ENCODE measurements at regions not wholly inside any gene's neighbourhood (a gene's known extent, or its start where the extent isn't known, plus 50 kb on each side); places are given as distances from the start of the nearest gene placed in this dataset.

DNA sequence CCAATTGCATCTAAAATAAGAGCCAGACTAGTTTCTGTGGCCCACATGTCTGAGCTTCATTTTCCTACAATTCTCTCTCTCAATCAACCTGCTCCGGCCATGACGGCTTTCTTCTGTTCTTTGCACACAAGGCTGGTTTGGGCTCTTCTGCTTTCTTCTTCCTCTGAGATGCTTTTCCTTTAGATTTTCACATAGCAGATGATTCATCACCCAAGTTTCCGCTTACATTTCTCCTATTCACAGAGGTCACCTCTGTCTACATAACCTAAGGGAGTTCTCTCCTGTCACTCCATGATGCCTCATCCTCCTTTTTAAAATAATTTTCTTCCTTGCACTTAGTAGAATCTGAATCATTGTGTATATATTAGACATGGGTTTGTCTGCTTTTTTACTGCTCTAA is 334.6 kb upstream of the TUSC1 start:
- H4K20me1 ChIP-seq (ENCODE audit: insufficient read depth, low read length), result no peaks in the 10 kb centered on the region
- no peak overlapping the region for H3K4me2 ChIP-seq (ENCODE audit: low read length)
- no peak overlapping the region for H3K4me3 ChIP-seq (ENCODE audit: low read depth, low read length, poor library complexity, severe bottlenecking)
- no peaks in the 10 kb centered on the region for H3K79me2 ChIP-seq (ENCODE audit: insufficient read depth, low read length)
- H3K9me2 ChIP-seq (ENCODE audit: low read depth, low read length), result no peaks in the 10 kb centered on the region
- no peaks in the 10 kb centered on the region for H3F3A ChIP-seq (ENCODE audit: insufficient read depth, low read length)
- H3K27me3 ChIP-seq (ENCODE audit: insufficient read depth, low read length), result no peaks in the 10 kb centered on the region
- TF ChIP-seq EZH2 (IDR thresholded peaks at IDR 0.05; ENCODE audit: borderline replicate concordance, low read length), result no peak
- TF ChIP-seq, protein P1, sequence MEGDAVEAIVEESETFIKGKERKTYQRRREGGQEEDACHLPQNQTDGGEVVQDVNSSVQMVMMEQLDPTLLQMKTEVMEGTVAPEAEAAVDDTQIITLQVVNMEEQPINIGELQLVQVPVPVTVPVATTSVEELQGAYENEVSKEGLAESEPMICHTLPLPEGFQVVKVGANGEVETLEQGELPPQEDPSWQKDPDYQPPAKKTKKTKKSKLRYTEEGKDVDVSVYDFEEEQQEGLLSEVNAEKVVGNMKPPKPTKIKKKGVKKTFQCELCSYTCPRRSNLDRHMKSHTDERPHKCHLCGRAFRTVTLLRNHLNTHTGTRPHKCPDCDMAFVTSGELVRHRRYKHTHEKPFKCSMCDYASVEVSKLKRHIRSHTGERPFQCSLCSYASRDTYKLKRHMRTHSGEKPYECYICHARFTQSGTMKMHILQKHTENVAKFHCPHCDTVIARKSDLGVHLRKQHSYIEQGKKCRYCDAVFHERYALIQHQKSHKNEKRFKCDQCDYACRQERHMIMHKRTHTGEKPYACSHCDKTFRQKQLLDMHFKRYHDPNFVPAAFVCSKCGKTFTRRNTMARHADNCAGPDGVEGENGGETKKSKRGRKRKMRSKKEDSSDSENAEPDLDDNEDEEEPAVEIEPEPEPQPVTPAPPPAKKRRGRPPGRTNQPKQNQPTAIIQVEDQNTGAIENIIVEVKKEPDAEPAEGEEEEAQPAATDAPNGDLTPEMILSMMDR (IDR thresholded peaks at IDR 0.05; ENCODE audit: low read length), result no peak
- H2AFZ ChIP-seq (ENCODE audit: low read length), result no peak overlapping the region
- H3K9ac ChIP-seq (ENCODE audit: low read length), result no peak overlapping the region
- H3K27ac ChIP-seq (ENCODE audit: low read depth, low read length, poor library complexity, severe bottlenecking), result no peak overlapping the region
- H3K36me3 ChIP-seq (ENCODE audit: insufficient read depth, low read length), result no peaks in the 10 kb centered on the region
- H3K4me1 ChIP-seq (ENCODE audit: insufficient read depth, low read length, severe bottlenecking), result no peaks in the 10 kb centered on the region
- no peaks in the 10 kb centered on the region for H3K9me3 ChIP-seq (ENCODE audit: low read length)

DNA sequence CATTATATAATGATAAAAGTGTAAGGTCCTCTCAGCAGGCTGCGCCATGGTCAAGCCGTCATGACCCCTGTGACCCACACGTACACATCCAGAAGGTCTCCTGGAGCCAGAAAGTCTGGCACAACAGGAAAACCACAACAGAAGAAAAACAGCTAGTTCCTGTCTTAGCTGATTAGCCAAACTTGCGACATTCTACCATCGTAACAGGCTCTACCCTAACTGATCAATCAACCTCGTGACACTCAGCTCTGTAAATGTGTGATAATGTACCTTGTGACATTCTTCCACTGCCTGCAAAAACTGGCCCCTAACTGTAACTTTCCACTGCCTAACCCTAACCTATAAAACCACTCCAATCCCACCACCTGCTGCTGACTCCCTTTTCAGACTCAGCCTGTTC is 316.4 kb upstream of the TUSC1 start:
- Histone ChIP-seq H3F3A (ENCODE audit: insufficient read depth, low read length) (no peaks in the 10 kb centered on the region), H3K27me3 (ENCODE audit: insufficient read depth, low read length) (no peaks in the 10 kb centered on the region), H3K79me2 (ENCODE audit: insufficient read depth, low read length) (no peaks in the 10 kb centered on the region), H3K36me3 (ENCODE audit: insufficient read depth, low read length) (no peaks in the 10 kb centered on the region), H4K20me1 (ENCODE audit: insufficient read depth, low read length) (no peaks in the 10 kb centered on the region), H3K9me3 (ENCODE audit: low read length) (no peaks in the 10 kb centered on the region), H3K27ac (ENCODE audit: low read depth, low read length, poor library complexity, severe bottlenecking) (no peak overlapping the region), H3K4me3 (ENCODE audit: low read depth, low read length, poor library complexity, severe bottlenecking) (no peak overlapping the region), H3K4me2 (ENCODE audit: low read length) (no peak overlapping the region), H3K4me1 (ENCODE audit: insufficient read depth, low read length, severe bottlenecking) (no peaks in the 10 kb centered on the region), H3K9ac (ENCODE audit: low read length) (no peak overlapping the region), H2AFZ (ENCODE audit: low read length) (no peak overlapping the region), H3K9me2 (ENCODE audit: low read depth, low read length) (no peaks in the 10 kb centered on the region)
- TF ChIP-seq, protein P1 (IDR thresholded peaks at IDR 0.05; ENCODE audit: low read length), result no peak
- TF ChIP-seq EZH2 (IDR thresholded peaks at IDR 0.05; ENCODE audit: borderline replicate concordance, low read length), result no peak

DNA sequence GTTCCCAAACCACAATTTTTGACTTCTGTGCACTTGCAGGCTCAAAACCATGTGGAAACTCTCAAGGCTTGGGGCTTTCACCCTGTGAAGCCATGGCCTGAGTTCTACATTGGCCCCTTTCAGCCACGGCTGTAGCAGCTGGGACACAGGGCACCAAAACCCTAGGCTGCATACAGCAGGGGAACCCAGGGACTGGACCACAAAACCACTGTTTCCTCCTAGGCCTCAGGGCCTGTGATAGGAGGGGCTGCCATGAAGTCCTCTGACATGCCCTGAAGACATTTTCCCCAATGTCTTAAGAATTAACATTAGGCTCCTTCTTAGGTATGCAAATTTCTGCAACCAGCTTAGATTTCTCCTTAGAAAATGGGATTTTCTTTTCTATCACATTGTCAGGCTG is 312.1 kb upstream of the TUSC1 start:
- Histone ChIP-seq H3K9ac (ENCODE audit: low read length) (no peak overlapping the region), H2AFZ (ENCODE audit: low read length) (no peak overlapping the region), H3K79me2 (ENCODE audit: insufficient read depth, low read length) (no peaks in the 10 kb centered on the region), H4K20me1 (ENCODE audit: insufficient read depth, low read length) (no peaks in the 10 kb centered on the region), H3K4me1 (ENCODE audit: insufficient read depth, low read length, severe bottlenecking) (no peaks in the 10 kb centered on the region), H3K27ac (ENCODE audit: low read depth, low read length, poor library complexity, severe bottlenecking) (no peak overlapping the region), H3K36me3 (ENCODE audit: insufficient read depth, low read length) (no peaks in the 10 kb centered on the region), H3K4me2 (ENCODE audit: low read length) (no peak overlapping the region), H3K9me2 (ENCODE audit: low read depth, low read length) (no peaks in the 10 kb centered on the region), H3K27me3 (ENCODE audit: insufficient read depth, low read length) (no peaks in the 10 kb centered on the region), H3F3A (ENCODE audit: insufficient read depth, low read length) (no peaks in the 10 kb centered on the region), H3K9me3 (ENCODE audit: low read length) (no peaks in the 10 kb centered on the region), H3K4me3 (ENCODE audit: low read depth, low read length, poor library complexity, severe bottlenecking) (no peak overlapping the region)
- no peak for TF ChIP-seq EZH2 (IDR thresholded peaks at IDR 0.05; ENCODE audit: borderline replicate concordance, low read length)
- TF ChIP-seq, protein P1 (IDR thresholded peaks at IDR 0.05; ENCODE audit: low read length), result no peak
